OCI-LY7 (cell line): ENCODE measurements at regions not wholly inside any gene's neighbourhood (a gene's known extent, or its start where the extent isn't known, plus 50 kb on each side); places are given as distances from the start of the nearest gene placed in this dataset.
A peak's percentile ranks its signal among the peaks of the same experiment; 100 is the strongest.

Experiments
- BruUV-seq: library from RNA; stranded (reverse); fragments of 400-500 nt; replicated peaks from 2 replicates; lab custom pipeline; 2021; lab: Mats Ljungman, UMichigan
- CTCF ChIA-PET: fragments of 300-600 bp; sonication (Branson Sonifier 250); formaldehyde crosslinking; loops from one replicate; lab custom pipeline; 2022; ENCODE audit warnings: antibody characterized with exemption; ENCODE audit not compliant: unreplicated experiment; lab: Charles Lee
- POLR2A ChIA-PET: fragments of 300-600 bp; sonication (Branson Sonifier 250); formaldehyde crosslinking; loops from one replicate; lab custom pipeline; 2022; ENCODE audit warnings: antibody characterized with exemption; lab: Charles Lee
- DNase-seq: peaks from one replicate; pipeline ENCODE4 v3.0.0-alpha.2; 2015; ENCODE audit warnings: low spot score
- H2AFZ ChIP-seq: fragments of 200-600 bp; sonication (generic), shearing (Covaris generic); 2 replicates; pipeline ENCODE4 v1.6.1; 2014; ENCODE audit warnings: mild to moderate bottlenecking, antibody characterized with exemption, low read length, moderate library complexity
- H3K27ac ChIP-seq: fragments of 200-600 bp; sonication (generic); 2 replicates; pipeline ENCODE4 v1.5.1; 2014; ENCODE audit warnings: mixed run types, low read depth, mild to moderate bottlenecking, moderate library complexity, low read length, inconsistent platforms; ENCODE audit not compliant: poor library complexity, severe bottlenecking
- H3K36me3 ChIP-seq: fragments of 200-600 bp; sonication (generic); 2 replicates; pipeline ENCODE4 v1.6.1; 2014; ENCODE audit warnings: mild to moderate bottlenecking, antibody characterized with exemption, low read length, moderate library complexity, mixed read lengths; ENCODE audit not compliant: insufficient read depth
- H3K4me1 ChIP-seq: fragments of 200-600 bp; sonication (generic); 2 replicates; pipeline ENCODE4 v1.5.1; 2014; ENCODE audit warnings: mild to moderate bottlenecking, low read length; ENCODE audit not compliant: insufficient read depth, poor library complexity, severe bottlenecking
- H3K4me2 ChIP-seq: fragments of 200-600 bp; sonication (generic); 2 replicates; pipeline ENCODE4 v1.6.1; 2014; ENCODE audit warnings: mild to moderate bottlenecking, low read length
- H3K4me3 ChIP-seq: fragments of 200-600 bp; sonication (generic); 2 replicates; pipeline ENCODE4 v1.5.1; 2014; ENCODE audit warnings: mild to moderate bottlenecking, low read depth, low read length; ENCODE audit not compliant: poor library complexity, severe bottlenecking
- H3K79me2 ChIP-seq: fragments of 200-600 bp; sonication (generic); 2 replicates; pipeline ENCODE4 v1.6.1; 2016; ENCODE audit warnings: low read depth, mild to moderate bottlenecking, low read length, moderate library complexity, mixed read lengths; ENCODE audit not compliant: insufficient read depth
- H3K9me2 ChIP-seq: fragments of 200-600 bp; sonication (generic); 2 replicates; pipeline ENCODE4 v1.6.1; 2016; ENCODE audit warnings: mild to moderate bottlenecking, low read length, mixed read lengths; ENCODE audit not compliant: insufficient read depth
- H3K9me3 ChIP-seq: fragments of 200-600 bp; sonication (generic); 2 replicates; pipeline ENCODE4 v1.6.1; 2014; ENCODE audit warnings: mild to moderate bottlenecking, mixed run types, low read length, mixed read lengths
- H4K20me1 ChIP-seq: fragments of 200-600 bp; sonication (generic); 2 replicates; pipeline ENCODE4 v1.6.1; 2014; ENCODE audit warnings: mild to moderate bottlenecking, antibody characterized with exemption, low read length, moderate library complexity, mixed read lengths; ENCODE audit not compliant: insufficient read depth
- EZH2phosphoT487 ChIP-seq: fragments of 200-600 bp; sonication (generic); IDR thresholded peaks from 2 replicates; pipeline ENCODE4 v1.6.1; 2018; ENCODE audit warnings: low read depth, borderline replicate concordance, mild to moderate bottlenecking, mixed run types, antibody characterized with exemption, low read length, moderate library complexity, mixed read lengths
- intact Hi-C: fragments of 100-400 bp; cut with micrococcal nuclease; formaldehyde crosslinking; loops from one replicate; pipeline ENCODE4 v1.10.0; 2022; ENCODE audit not compliant: unreplicated experiment
- TF ChIP-seq, protein P1 (sequence below): fragments of 200-600 bp; sonication (generic); conservative IDR thresholded peaks from 2 replicates; pipeline ENCODE4 v1.5.1; 2014; ENCODE audit warnings: mild to moderate bottlenecking, antibody characterized with exemption, low read length, moderate library complexity, mixed read lengths

DNA sequence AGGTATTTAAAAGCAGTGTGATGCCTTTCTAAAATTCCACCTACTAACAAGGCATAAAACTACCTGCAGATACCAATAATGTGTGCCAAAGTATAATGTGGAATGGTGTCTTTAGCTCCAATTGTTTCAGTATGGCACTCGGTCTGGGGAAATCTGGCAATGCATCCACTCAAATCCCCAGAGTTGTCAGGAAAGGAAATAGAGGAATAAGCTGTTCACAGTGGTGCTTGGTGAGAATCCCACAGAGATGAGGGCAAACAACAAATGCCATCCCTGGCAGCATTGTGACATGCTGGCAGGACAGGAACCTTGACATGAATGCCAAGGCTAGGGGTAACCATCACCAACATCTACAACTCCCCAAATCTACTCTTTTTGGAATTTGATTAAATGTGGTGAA is 240.7 kb downstream of the BARHL2 start:
- H2AFZ ChIP-seq = no peak overlapping the region
- intact Hi-C loops = no loop called here
- H4K20me1 ChIP-seq = no peaks in the 10 kb centered on the region
- H3K4me1 ChIP-seq = no peaks in the 10 kb centered on the region
- CTCF ChIA-PET = no interaction called here
- H3K79me2 ChIP-seq = no peaks in the 10 kb centered on the region
- no peak overlapping the region for H3K4me2 ChIP-seq
- POLR2A ChIA-PET = no interaction called here
- no peaks in the 10 kb centered on the region for H3K9me2 ChIP-seq
- no TSS peak for BruUV-seq
- no peaks in the 10 kb centered on the region for H3K36me3 ChIP-seq
- H3K27ac ChIP-seq = no peak overlapping the region
- no peak overlapping the region for H3K4me3 ChIP-seq
- no peaks in the 10 kb centered on the region for H3K9me3 ChIP-seq
- DNase-seq = no peak
- TF ChIP-seq, protein P1, sequence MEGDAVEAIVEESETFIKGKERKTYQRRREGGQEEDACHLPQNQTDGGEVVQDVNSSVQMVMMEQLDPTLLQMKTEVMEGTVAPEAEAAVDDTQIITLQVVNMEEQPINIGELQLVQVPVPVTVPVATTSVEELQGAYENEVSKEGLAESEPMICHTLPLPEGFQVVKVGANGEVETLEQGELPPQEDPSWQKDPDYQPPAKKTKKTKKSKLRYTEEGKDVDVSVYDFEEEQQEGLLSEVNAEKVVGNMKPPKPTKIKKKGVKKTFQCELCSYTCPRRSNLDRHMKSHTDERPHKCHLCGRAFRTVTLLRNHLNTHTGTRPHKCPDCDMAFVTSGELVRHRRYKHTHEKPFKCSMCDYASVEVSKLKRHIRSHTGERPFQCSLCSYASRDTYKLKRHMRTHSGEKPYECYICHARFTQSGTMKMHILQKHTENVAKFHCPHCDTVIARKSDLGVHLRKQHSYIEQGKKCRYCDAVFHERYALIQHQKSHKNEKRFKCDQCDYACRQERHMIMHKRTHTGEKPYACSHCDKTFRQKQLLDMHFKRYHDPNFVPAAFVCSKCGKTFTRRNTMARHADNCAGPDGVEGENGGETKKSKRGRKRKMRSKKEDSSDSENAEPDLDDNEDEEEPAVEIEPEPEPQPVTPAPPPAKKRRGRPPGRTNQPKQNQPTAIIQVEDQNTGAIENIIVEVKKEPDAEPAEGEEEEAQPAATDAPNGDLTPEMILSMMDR = no peak
- TF ChIP-seq EZH2phosphoT487 = no peak

GRCh38 chr1:90475631-90476030 is 241.5 kb downstream of the BARHL2 start:
- no peaks in the 10 kb centered on the region for H4K20me1 ChIP-seq
- ChIA-PET POLR2A (interaction anchor here (0.7 to 1.2 kb wide), 3 partner anchors 59 to 370 kb away, joined by 3 to 4 read pairs (median 3); no protein-coding TSS in a partner anchor), CTCF (no interaction called here)
- no peaks in the 10 kb centered on the region for H3K4me1 ChIP-seq
- H3K79me2 ChIP-seq = no peaks in the 10 kb centered on the region
- no peaks in the 10 kb centered on the region for H3K36me3 ChIP-seq
- H3K4me3 ChIP-seq = no peak overlapping the region
- no peaks in the 10 kb centered on the region for H3K9me2 ChIP-seq
- H3K4me2 ChIP-seq = no peak overlapping the region
- TF ChIP-seq EZH2phosphoT487 = no peak
- TF ChIP-seq, protein P1 = 0 out of 2 replicates have a peak, but pooled peaks have one; percentile 32
- BruUV-seq = no TSS peak
- H3K9me3 ChIP-seq = no peaks in the 10 kb centered on the region
- intact Hi-C loops = no loop called here
- DNase-seq = no peak
- no peak overlapping the region for H2AFZ ChIP-seq
- no peak overlapping the region for H3K27ac ChIP-seq

DNA sequence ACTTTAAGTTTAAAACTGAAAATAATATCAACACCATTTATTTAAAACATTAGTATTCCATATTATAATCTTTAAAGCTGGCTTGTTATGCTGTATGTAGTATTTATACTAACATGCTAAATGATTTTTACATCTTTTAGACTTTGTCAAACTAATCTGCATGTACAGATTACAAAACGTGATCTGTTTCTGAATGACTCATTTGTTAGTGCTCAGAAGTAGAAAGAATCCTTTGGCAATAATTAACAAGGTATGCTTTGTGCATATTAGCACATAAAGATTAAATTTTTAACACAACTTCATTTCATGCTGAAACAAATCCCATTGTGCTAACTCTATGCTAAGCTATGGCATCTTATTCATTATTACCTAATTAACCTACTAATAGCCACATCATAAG is 242.4 kb downstream of the BARHL2 start:
- no peaks in the 10 kb centered on the region for H4K20me1 ChIP-seq
- no peak overlapping the region for H3K27ac ChIP-seq
- BruUV-seq = no TSS peak
- no peak overlapping the region for H3K4me2 ChIP-seq
- no peaks in the 10 kb centered on the region for H3K9me2 ChIP-seq
- TF ChIP-seq, protein P1 = no peak
- no peak for TF ChIP-seq EZH2phosphoT487
- H3K79me2 ChIP-seq = no peaks in the 10 kb centered on the region
- no peaks in the 10 kb centered on the region for H3K36me3 ChIP-seq
- no peaks in the 10 kb centered on the region for H3K4me1 ChIP-seq
- no peak overlapping the region for H2AFZ ChIP-seq
- ChIA-PET CTCF (no interaction called here), POLR2A (interaction anchor here (1.2 kb wide), 1 partner anchor 369 kb away, joined by 3 read pairs; no protein-coding TSS in a partner anchor)
- DNase-seq = no peak
- H3K9me3 ChIP-seq = no peaks in the 10 kb centered on the region
- no peak overlapping the region for H3K4me3 ChIP-seq
- intact Hi-C loops = no loop called here
